HG03558 (cell line): ENCODE measurements at regions not wholly inside any gene's neighbourhood (a gene's known extent, or its start where the extent isn't known, plus 50 kb on each side); places are given as distances from the start of the nearest gene placed in this dataset.
"Not testable (repeated sequence)": the region's sequence is repeated elsewhere in the genome, so short reads cannot be mapped to it uniquely, and the experiment has no call there.

Source experiments
- ATAC-seq: cut with Tn5 transposase; IDR thresholded peaks from one replicate; pipeline ENCODE4 v1.9.1; 2021; ENCODE audit warnings: moderate number of reproducible peaks; ENCODE audit not compliant: unreplicated experiment; ENCODE audit errors: extremely low read depth

GRCh38 chr1:164061528-164061927 lies 497.5 kb upstream of the PBX1 start:
- ATAC-seq: no peak

DNA sequence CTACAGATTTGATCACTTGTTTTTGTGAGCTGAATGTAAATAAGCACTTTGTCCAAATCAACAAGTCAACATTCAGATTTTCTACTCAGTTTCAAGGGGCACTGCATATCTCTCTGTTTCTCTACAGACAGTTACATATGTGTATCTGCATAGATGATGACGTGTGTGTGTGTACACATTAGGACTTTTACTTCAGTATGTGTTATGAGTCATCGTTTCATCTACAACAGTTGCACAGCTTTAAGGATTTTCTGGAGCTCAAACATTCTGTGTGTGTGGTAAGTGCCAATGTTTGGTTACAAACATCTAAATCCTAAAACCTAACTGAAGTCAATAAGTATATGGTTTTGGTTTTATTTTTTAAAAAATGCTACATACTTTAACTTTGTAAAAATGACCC lies 494.5 kb upstream of the PBX1 start:
- no peak for ATAC-seq

- no peak for ATAC-seq
These were observed 487.7 kb upstream of the PBX1 start for GRCh38 chr1:164071288-164071687.

DNA sequence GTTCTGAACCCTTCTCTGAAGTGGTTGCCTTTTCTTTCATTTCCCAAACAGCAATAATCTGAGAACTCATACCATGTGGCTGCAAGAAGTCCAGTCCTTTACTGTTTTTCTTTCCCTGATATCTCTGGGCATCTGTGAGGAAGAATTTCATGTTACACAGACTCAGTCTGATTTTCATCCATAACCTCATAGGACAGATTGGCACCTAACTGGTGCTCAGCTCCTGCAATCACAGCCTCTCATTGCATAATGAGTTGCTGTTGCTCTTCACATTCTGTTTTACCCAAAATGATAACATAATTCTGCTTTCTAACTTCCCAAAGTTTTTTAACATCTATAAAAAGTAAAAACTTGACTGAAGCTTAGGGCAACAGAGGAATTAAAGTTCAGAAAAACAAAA lies 472.2 kb upstream of the PBX1 start:
- ATAC-seq: no peak

- ATAC-seq: no peak
These were observed 471.0 kb upstream of the PBX1 start for GRCh38 chr1:164087906-164088453.

DNA sequence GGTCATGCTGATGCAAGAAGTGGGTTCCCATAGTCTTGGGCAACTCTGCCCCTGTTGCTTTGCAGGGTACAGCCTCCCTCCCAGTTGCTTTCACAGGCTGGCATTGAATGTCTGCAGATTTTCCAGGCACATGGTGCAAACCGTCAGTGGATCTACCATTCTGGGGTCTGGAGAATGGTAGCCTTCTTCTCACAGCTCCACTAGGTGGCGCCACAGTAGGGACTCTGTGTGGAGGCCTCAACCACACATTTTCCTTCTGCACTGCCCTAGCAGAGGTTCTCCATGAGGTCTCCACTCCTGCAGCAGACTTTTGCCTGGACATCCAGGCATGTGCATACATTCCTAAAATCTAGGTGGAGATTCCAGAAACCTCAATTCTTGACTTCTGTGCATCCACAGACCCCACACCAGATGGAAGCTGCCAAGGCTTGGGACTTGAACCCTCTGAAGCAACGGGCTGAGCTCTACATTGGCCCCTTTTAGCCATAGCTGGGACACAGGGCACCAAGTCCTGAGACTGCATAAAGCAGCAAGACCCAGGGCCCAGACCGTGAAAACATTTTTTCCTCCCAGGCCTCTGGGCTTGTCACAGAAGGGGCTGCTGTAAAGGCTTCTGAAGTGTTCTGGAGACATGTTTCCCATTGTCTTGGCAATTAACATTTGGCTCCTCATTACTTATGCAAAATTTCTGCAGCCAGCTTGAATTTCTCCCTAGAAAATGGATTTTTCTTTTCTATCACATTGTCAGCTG lies 466.2 kb upstream of the PBX1 start:
- no peak for ATAC-seq

GRCh38 chr1:164093543-164093942 lies 465.4 kb upstream of the PBX1 start:
- ATAC-seq: no peak

DNA sequence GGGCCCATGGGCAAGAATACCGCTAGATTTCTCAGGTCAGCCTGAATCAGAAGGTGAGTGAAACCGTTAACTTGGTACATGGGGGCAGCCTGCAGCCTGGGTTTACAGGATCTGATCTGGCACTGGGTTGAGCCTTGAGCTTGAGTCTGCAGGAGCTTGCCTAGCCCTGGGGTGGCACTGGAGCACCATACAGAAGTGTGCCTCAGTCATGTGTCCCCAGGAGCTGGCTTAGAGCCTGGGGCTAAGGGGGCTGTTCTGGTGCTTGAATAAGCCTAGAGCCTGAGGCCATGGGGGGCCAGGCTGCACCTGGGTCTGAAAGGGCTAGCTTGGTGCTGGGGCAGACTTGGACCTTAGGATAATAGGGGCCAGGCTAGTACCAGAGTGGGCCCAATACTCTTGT lies 457.2 kb upstream of the PBX1 start:
- ATAC-seq: no peak

DNA sequence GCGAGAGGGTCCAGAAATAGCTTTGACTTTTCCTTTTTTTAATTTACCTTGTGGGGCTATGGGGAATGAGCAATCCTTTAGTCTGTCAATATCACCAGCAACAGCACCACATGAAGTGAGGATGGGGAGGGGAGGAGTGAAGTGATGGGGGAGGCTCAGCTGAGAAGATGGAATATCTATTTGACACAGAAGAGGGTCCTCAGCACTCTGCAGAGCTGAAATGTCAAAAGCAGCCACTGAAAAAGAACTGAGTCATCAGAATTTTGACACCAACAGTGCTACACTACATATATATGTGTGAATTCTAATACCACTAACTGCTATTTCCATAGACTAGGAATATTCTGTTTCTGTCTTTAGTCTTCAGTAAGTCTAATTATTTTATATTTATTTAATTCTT lies 427.0 kb upstream of the PBX1 start:
- no peak for ATAC-seq

DNA sequence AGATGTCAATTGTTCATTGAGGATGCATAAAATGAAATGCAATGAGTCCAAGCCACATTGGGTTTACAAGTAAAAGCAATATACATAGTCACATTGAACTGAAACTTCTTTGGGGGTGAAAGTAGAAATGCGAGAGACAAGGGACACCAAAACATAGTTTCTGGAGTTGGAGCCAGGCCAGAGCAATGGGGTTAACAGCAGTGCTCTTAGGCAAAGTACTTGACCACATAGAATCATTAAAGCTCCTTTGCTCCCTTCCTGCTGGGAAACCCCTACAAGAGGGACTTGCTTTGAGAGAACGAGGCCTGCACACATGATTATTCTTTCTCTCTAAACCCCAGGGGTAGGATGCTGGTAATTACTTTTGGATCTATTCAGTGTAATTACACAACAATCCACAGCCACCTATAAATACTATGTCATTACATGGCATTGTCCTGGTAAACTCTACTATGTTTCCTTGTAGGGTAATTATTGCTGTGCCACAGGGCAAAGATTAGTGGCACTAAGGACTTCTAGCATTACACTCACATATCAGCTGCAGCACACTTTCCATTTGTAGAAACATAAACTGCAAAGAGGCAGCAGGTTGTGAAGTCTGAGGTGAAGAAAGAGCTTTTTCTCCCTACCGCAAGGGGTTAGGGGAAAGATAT lies 421.6 kb upstream of the PBX1 start:
- no peak for ATAC-seq

GRCh38 chr1:164141797-164142196 lies 417.2 kb upstream of the PBX1 start:
- ATAC-seq: no peak

GRCh38 chr1:164154622-164155021 lies 404.4 kb upstream of the PBX1 start:
- no peak for ATAC-seq

- ATAC-seq: no peak
These were observed 403.6 kb upstream of the PBX1 start for GRCh38 chr1:164155347-164155746.

DNA sequence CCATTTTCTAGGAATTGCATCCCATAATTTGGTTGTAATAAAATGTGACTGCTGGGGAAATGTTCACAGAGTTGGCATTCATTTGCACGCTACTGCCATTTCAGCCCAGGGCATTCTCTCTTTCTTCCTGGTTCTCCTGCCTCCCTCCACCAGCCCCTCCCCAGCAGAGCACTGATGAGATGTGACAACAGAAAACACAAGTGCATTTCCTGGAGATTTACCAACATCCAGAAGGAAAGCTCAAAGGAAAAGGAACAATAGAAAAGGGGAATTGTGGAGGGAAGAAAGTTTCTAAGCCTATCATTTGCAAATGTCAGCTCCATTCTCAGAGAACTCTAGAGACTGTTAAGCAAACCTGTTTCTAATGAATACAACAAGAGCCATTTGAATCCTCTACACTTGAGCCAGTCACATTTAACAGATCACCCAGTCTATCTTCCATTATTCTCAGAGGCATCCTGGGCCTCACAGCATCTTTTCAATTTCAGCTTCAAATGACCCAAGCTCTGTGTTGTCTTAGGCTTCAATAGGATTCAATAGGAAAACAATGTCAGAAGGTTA lies 395.6 kb upstream of the PBX1 start:
- no peak for ATAC-seq

DNA sequence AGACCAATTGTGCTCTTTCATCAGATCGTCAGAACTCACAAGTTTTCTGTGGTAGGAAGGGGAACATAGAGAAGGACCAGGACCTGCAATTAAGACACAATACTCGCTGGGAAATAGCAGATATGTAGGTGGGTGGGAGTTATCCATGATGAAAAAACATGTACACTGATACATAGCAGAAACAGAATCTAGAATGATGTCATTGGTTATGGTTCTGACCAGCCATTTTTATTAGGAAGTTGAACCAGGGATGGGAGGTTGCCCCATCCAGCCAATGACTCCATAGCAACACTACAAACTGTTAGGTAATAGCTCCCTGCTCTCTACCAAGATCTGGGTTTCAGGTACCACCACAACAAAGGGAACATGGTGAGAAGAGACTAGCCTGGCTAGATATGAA lies 393.5 kb upstream of the PBX1 start:
- ATAC-seq: no peak

- ATAC-seq: not testable (repeated sequence)
These were observed 392.5 kb upstream of the PBX1 start for GRCh38 chr1:164166454-164166853.

DNA sequence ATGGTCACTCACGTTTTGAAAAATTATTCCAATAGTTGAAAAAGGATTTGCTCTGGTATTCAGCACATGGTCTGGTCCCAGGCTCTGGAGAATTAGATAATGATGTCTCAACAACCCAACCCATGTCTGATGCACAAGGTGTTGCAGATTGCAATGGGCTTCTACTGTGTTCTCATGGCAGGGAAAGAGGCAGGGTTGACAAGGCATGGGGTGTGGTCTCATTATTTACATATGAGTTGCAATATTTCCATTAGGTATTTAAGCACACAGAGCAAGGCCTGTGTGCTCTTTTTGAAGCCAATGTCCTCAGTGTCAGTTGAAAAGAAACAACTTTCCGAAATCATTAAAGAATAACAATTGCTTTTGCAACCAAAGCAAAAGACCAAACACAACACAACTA lies 381.9 kb upstream of the PBX1 start:
- no peak for ATAC-seq

DNA sequence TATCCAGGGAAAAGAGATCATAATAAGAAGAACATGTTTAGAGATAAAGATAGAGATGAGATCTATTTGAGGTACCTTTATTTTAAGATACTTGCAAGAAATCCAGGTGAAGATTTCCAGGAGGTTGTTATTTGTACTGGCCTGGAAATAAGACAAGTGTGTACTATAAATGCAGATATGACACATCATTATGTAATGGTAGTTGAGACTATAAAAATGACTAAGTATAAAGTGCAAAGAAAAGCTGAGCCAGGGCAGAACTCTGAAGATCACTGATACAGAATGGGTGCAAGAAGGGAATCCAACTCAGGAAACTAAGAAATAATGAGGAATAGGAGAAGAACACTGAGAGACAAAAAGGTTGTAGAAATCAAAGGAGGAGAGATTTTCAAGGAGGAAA lies 378.2 kb upstream of the PBX1 start:
- no peak for ATAC-seq

- no peak for ATAC-seq
These were observed 374.9 kb upstream of the PBX1 start for GRCh38 chr1:164183854-164184635.

DNA sequence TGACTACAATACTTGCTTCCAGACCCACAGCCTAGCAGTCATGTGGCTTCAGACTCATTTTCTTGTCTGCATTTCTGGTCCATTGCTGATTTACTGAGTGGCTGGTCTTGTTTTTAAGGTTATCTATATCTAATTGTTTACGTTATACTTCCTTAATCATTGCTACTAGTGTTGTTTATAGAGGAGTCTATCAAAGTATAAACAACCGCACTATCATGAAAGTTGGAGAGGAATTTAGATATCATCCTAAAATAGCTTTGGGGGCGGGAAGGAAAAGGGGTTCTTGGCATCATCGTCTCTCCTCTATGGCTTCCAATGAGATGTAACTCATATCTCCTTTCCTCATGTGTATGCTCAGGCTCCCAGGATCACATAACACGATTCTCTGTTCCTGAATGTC lies 372.1 kb upstream of the PBX1 start:
- no peak for ATAC-seq

GRCh38 chr1:164188497-164188896 lies 370.5 kb upstream of the PBX1 start:
- ATAC-seq: no peak
